ENCODE measurements at regions not wholly inside any gene's neighbourhood (a gene's known extent, or its start where the extent isn't known, plus 50 kb on each side); places are given as distances from the start of the nearest gene placed in this dataset.

- no peaks in the 10 kb centered on the region for H3K4me1 ChIP-seq
- TF ChIP-seq CTCF (IDR thresholded peaks at IDR 0.05; ENCODE audit: insufficient read depth in 1 of 2, low read depth in 1 of 2, low read length in 1 of 2, severe bottlenecking in 1 of 2, unreplicated experiment in 1 of 2), result no peak
- no peaks in the 10 kb centered on the region for H3K27me3 ChIP-seq (replicated peaks; ENCODE audit: control insufficient read depth, insufficient read depth, low read length)
- H3K4me3 Mint-ChIP-seq (ENCODE audit: unreplicated experiment), result no peak overlapping the region
- ChIA-PET CTCF (no interaction called here), POLR2A (no interaction called here)
- BruUV-seq (replicated peaks), result no TSS peak
- H3K27ac Mint-ChIP-seq (ENCODE audit: unreplicated experiment), result no peak overlapping the region
- H3K36me3 ChIP-seq (ENCODE audit: control insufficient read depth, insufficient read depth, low read length), result no peaks in the 10 kb centered on the region
- H3K9me3 Mint-ChIP-seq (ENCODE audit: unreplicated experiment), result peaks cover 16% of the 10 kb centered on the region
- no peaks in the 10 kb centered on the region for H3K4me1 Mint-ChIP-seq (ENCODE audit: low read depth, unreplicated experiment)
- intact Hi-C loops (cut with micrococcal nuclease; ENCODE audit: unreplicated experiment), result no loop called here
- peaks cover 10% of the 10 kb centered on the region for H3K27me3 Mint-ChIP-seq (ENCODE audit: insufficient read depth, unreplicated experiment)
- DNase-seq, result no peak
- H3K9me3 ChIP-seq, result peaks cover 8% of the 10 kb centered on the region; the same call in 1 of the 2 replicates
- H3K4me3 ChIP-seq (ENCODE audit: low read depth, low read length), result no peak overlapping the region
- no peaks in the 10 kb centered on the region for H3K36me3 Mint-ChIP-seq (ENCODE audit: insufficient read depth, unreplicated experiment)
These were observed 240.4 kb upstream of the CSNK1A1L start for GRCh38 chr13:37345869-37346268.

- no peak overlapping the region for H3K27ac Mint-ChIP-seq (ENCODE audit: unreplicated experiment)
- Histone ChIP-seq H3K4me3 (ENCODE audit: low read depth, low read length) (no peak overlapping the region), H3K9me3 (peaks cover 8% of the 10 kb centered on the region; the same call in 1 of the 2 replicates), H3K4me1 (no peaks in the 10 kb centered on the region), H3K27me3 (replicated peaks; ENCODE audit: control insufficient read depth, insufficient read depth, low read length) (no peaks in the 10 kb centered on the region), H3K36me3 (ENCODE audit: control insufficient read depth, insufficient read depth, low read length) (no peaks in the 10 kb centered on the region)
- ChIA-PET POLR2A (no interaction called here), CTCF (no interaction called here)
- peaks cover 16% of the 10 kb centered on the region for H3K9me3 Mint-ChIP-seq (ENCODE audit: unreplicated experiment)
- intact Hi-C loops (cut with micrococcal nuclease; ENCODE audit: unreplicated experiment), result no loop called here
- H3K36me3 Mint-ChIP-seq (ENCODE audit: insufficient read depth, unreplicated experiment), result no peaks in the 10 kb centered on the region
- BruUV-seq (replicated peaks), result no TSS peak
- TF ChIP-seq CTCF (IDR thresholded peaks at IDR 0.05; ENCODE audit: insufficient read depth in 1 of 2, low read depth in 1 of 2, low read length in 1 of 2, severe bottlenecking in 1 of 2, unreplicated experiment in 1 of 2), result no peak
- peaks cover 10% of the 10 kb centered on the region for H3K27me3 Mint-ChIP-seq (ENCODE audit: insufficient read depth, unreplicated experiment)
- no peak for DNase-seq
- no peaks in the 10 kb centered on the region for H3K4me1 Mint-ChIP-seq (ENCODE audit: low read depth, unreplicated experiment)
- no peak overlapping the region for H3K4me3 Mint-ChIP-seq (ENCODE audit: unreplicated experiment)
These were observed 239.9 kb upstream of the CSNK1A1L start for GRCh38 chr13:37345391-37345790.

- no peak overlapping the region for H3K4me3 Mint-ChIP-seq (ENCODE audit: unreplicated experiment)
- peaks cover 12% of the 10 kb centered on the region for H3K27me3 Mint-ChIP-seq (ENCODE audit: insufficient read depth, unreplicated experiment)
- BruUV-seq (replicated peaks), result no TSS peak
- ChIA-PET CTCF (no interaction called here), POLR2A (no interaction called here)
- H3K36me3 Mint-ChIP-seq (ENCODE audit: insufficient read depth, unreplicated experiment), result no peaks in the 10 kb centered on the region
- H3K4me1 ChIP-seq, result no peaks in the 10 kb centered on the region
- no peak for DNase-seq
- no peak overlapping the region for H3K27ac Mint-ChIP-seq (ENCODE audit: unreplicated experiment)
- no peaks in the 10 kb centered on the region for H3K27me3 ChIP-seq (replicated peaks; ENCODE audit: control insufficient read depth, insufficient read depth, low read length)
- no peak for TF ChIP-seq CTCF (IDR thresholded peaks at IDR 0.05; ENCODE audit: insufficient read depth in 1 of 2, low read depth in 1 of 2, low read length in 1 of 2, severe bottlenecking in 1 of 2, unreplicated experiment in 1 of 2)
- H3K36me3 ChIP-seq (ENCODE audit: control insufficient read depth, insufficient read depth, low read length), result no peaks in the 10 kb centered on the region
- peaks cover 8% of the 10 kb centered on the region; the same call in 1 of the 2 replicates for H3K9me3 ChIP-seq
- no peak overlapping the region for H3K4me3 ChIP-seq (ENCODE audit: low read depth, low read length)
- intact Hi-C loops (cut with micrococcal nuclease; ENCODE audit: unreplicated experiment), result no loop called here
- H3K9me3 Mint-ChIP-seq (ENCODE audit: unreplicated experiment), result peaks cover 16% of the 10 kb centered on the region
- H3K4me1 Mint-ChIP-seq (ENCODE audit: low read depth, unreplicated experiment), result no peaks in the 10 kb centered on the region
These were observed 238.6 kb upstream of the CSNK1A1L start for GRCh38 chr13:37344056-37344455.

Measured in Caco-2 (cell line).